ENCODE measurements at regions not wholly inside any gene's neighbourhood (a gene's known extent, or its start where the extent isn't known, plus 50 kb on each side); places are given as distances from the start of the nearest gene placed in this dataset.

- no peak for DNase-seq (ENCODE audit: low spot score)
Measured at GRCh38 chr12:114903083-114903691, 219.2 kb upstream of the TBX3 start.

- no peak for DNase-seq (ENCODE audit: low spot score)
Measured at GRCh38 chr12:114902665-114903064, 218.7 kb upstream of the TBX3 start.

- DNase-seq (ENCODE audit: low spot score), result no peak
Measured at GRCh38 chr12:114901316-114901715, 217.3 kb upstream of the TBX3 start.

- DNase-seq (ENCODE audit: low spot score), result no peak
Measured at GRCh38 chr12:114898159-114898558, 214.2 kb upstream of the TBX3 start.

- DNase-seq (ENCODE audit: low spot score), result no peak
Measured at GRCh38 chr12:114895827-114896226, 211.9 kb upstream of the TBX3 start.

- DNase-seq (ENCODE audit: low spot score), result no peak
Measured at GRCh38 chr12:114895081-114895480, 211.1 kb upstream of the TBX3 start.

- no peak for DNase-seq (ENCODE audit: low spot score)
Measured at GRCh38 chr12:114894076-114894475, 210.1 kb upstream of the TBX3 start.

- no peak for DNase-seq (ENCODE audit: low spot score)
Measured at GRCh38 chr12:114888928-114889584, 205.1 kb upstream of the TBX3 start.

GRCh38 chr12:114888448-114888847 is 204.5 kb upstream of the TBX3 start:
- DNase-seq (ENCODE audit: low spot score), result no peak

- no peak for DNase-seq (ENCODE audit: low spot score)
Measured at GRCh38 chr12:114885501-114885900, 201.5 kb upstream of the TBX3 start.

GRCh38 chr12:114884575-114884974 is 200.6 kb upstream of the TBX3 start:
- DNase-seq (ENCODE audit: low spot score), result no peak

- no peak for DNase-seq (ENCODE audit: low spot score)
Measured at GRCh38 chr12:114882083-114882482, 198.1 kb upstream of the TBX3 start.

- DNase-seq (ENCODE audit: low spot score), result no peak
Measured at GRCh38 chr12:114879354-114879753, 195.4 kb upstream of the TBX3 start.

GRCh38 chr12:114878781-114879180 is 194.8 kb upstream of the TBX3 start:
- no peak for DNase-seq (ENCODE audit: low spot score)

- DNase-seq (ENCODE audit: low spot score), result no peak
Measured at GRCh38 chr12:114876968-114877680, 193.1 kb upstream of the TBX3 start.

- no peak for DNase-seq (ENCODE audit: low spot score)
Measured at GRCh38 chr12:114875313-114875712, 191.3 kb upstream of the TBX3 start.

- no peak for DNase-seq (ENCODE audit: low spot score)
Measured at GRCh38 chr12:114873656-114874055, 189.7 kb upstream of the TBX3 start.

- DNase-seq (ENCODE audit: low spot score), result no peak
Measured at GRCh38 chr12:114868995-114869834, 185.2 kb upstream of the TBX3 start.

- no peak for DNase-seq (ENCODE audit: low spot score)
Measured at GRCh38 chr12:114866331-114866730, 182.4 kb upstream of the TBX3 start.

- DNase-seq (ENCODE audit: low spot score), result no peak
Measured at GRCh38 chr12:114864837-114865551, 181.0 kb upstream of the TBX3 start.

- DNase-seq (ENCODE audit: low spot score), result no peak
Measured at GRCh38 chr12:114863911-114864310, 179.9 kb upstream of the TBX3 start.

GRCh38 chr12:114860969-114861368 is 177.0 kb upstream of the TBX3 start:
- no peak for DNase-seq (ENCODE audit: low spot score)
